Lung (tissue), 11 donors: ENCODE measurements at regions not wholly inside any gene's neighbourhood (a gene's known extent, or its start where the extent isn't known, plus 50 kb on each side); places are given as distances from the start of the nearest gene placed in this dataset.
"Not testable (repeated sequence)": the region's sequence is repeated elsewhere in the genome, so short reads cannot be mapped to it uniquely, and the experiment has no call there.

Experiments used
- ATAC-seq: fragments of 200-7000 bp; cut with Tn5 transposase; one replicate; pipeline ENCODE4 v1.9.1; 2020; ENCODE audit warnings: moderate number of reproducible peaks; ENCODE audit not compliant: insufficient read depth, low FRiP score
- DNase-seq, 3 donors: peaks; one replicate each; pipeline ENCODE4 v3.0.0-alpha.2; 2013 to 2017
- H3K27ac ChIP-seq, 2 donors: one replicate each; pipeline ENCODE4 v1.5.1; 2013; ENCODE audit warnings: mild to moderate bottlenecking in 2 of 2, moderate library complexity in 2 of 2, control low read depth in 1 of 2, inconsistent platforms in 1 of 2, low read depth in 1 of 2, low read length in 1 of 2
- H3K27me3 ChIP-seq, 3 donors: one replicate each; pipeline ENCODE4 v1.5.1; 2013; ENCODE audit warnings: low read length in 2 of 3; ENCODE audit not compliant: control insufficient read depth in 3 of 3, insufficient read depth in 3 of 3
- H3K36me3 ChIP-seq, 4 donors: one replicate each; pipeline ENCODE4 v1.5.1; 2013; ENCODE audit warnings: low read length in 4 of 4, mild to moderate bottlenecking in 1 of 4, moderate library complexity in 1 of 4; ENCODE audit not compliant: control insufficient read depth in 4 of 4, insufficient read depth in 4 of 4
- H3K4me1 ChIP-seq, 5 donors: one replicate each; pipeline ENCODE4 v1.5.1; 2013; ENCODE audit warnings: low read length in 5 of 5, mild to moderate bottlenecking in 2 of 5, moderate library complexity in 1 of 5; ENCODE audit not compliant: control insufficient read depth in 5 of 5, insufficient read depth in 5 of 5
- H3K4me3 ChIP-seq: one replicate; pipeline ENCODE4 v1.5.1; 2013; ENCODE audit warnings: mild to moderate bottlenecking, control low read depth, moderate library complexity
- H3K9ac ChIP-seq, 2 donors: one replicate each; pipeline ENCODE4 v1.5.1; 2013; ENCODE audit warnings: low read length in 2 of 2, control low read depth in 1 of 2; ENCODE audit not compliant: insufficient read depth in 1 of 2
- H3K9me3 ChIP-seq, 4 donors: one replicate each; pipeline ENCODE4 v1.5.1; 2013; ENCODE audit warnings: low read length in 3 of 4, mild to moderate bottlenecking in 1 of 4, moderate library complexity in 1 of 4; ENCODE audit not compliant: control insufficient read depth in 4 of 4, insufficient read depth in 3 of 4
- CTCF ChIP-seq: IDR thresholded peaks from 2 replicates; pipeline ENCODE4 v1.5.1; 2012; ENCODE audit warnings: mild to moderate bottlenecking; ENCODE audit errors: control extremely low read depth, extremely low read depth
- WGBS, 2 donors: extraction: QIAGEN DNeasy Blood & Tissue Kit; methylation state at CpG; one replicate each; pipeline ENCODE4 v1.1.7; 2013; 5-methylcytosine and 5-hydroxymethylcytosine counted together
- donor health status: control.
- donor health status: control.
- donor health status: Bipolar disorder and iron deficiency.
- donor health status: healthy.
- donor health status: DM: yes; HTN: yes; CAD: no.

DNA sequence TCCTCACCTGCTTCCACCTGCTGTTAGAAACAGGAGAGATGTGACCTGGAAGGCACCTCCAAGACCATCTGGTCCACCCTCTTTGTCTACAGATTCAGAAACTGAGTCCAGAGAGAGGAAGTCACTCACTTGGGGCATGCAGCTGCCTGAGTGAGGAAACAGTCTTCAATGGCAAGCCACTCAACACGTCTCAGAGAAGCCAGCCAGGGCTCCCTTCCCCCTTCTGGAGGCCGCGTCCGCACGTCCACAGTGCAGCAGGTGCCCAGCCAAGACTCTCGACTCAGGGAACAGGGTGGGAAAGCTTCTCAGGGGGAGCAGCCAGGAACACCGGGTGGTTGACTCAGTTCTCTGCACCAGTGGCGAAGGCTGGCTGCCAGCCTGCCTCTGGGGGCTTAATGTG lies 201.7 kb downstream of the BCL11A start:
- DNase-seq (peak in 1 of 3 donors; percentile 50), ATAC-seq (no peak)
- no peak for TF ChIP-seq CTCF

DNA sequence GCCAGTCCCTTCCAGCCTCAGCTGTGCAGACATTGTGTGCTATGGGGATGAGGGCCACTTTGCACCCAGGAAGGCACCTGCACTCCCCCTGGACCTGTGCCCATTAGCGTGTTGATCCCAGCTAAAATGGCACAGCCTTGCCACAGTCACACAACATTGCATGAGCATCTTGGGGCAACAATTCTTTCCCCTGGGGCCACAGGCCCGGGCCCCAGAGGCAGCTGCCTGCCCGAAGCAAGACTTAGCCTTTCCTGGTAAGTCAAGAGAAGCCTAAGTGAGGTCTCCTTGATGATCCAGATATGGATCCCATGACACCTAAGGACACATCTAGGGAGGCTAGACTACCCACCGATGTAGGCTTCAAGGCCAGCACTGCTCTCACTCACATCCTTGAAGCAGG lies 202.1 kb downstream of the BCL11A start:
- ATAC-seq (no peak), DNase-seq (no peak)
- Histone ChIP-seq H3K4me1 (peaks cover 0 to 8% (median 0%) of the 10 kb centered on the region in 5 donors), H3K9ac (no peak overlapping the region), H3K4me3 (no peak overlapping the region), H3K27ac (no peak overlapping the region), H3K9me3 (peaks cover 0 to 3% (median 0%) of the 10 kb centered on the region in 4 donors), H3K36me3 (no peaks in the 10 kb centered on the region), H3K27me3 (no peaks in the 10 kb centered on the region)
- WGBS, 2 donors = 91 to 96% methylated on average over 4 of the region's 4 CpGs
- no peak for TF ChIP-seq CTCF

More for the DNA sequence above, 201.7 kb downstream of the BCL11A start:
- Histone ChIP-seq H3K4me3 (no peak overlapping the region), H3K4me1 (peaks cover 0 to 8% (median 0%) of the 10 kb centered on the region in 5 donors), H3K27me3 (no peaks in the 10 kb centered on the region), H3K27ac (no peak overlapping the region), H3K9me3 (peaks cover 0 to 3% (median 0%) of the 10 kb centered on the region in 4 donors), H3K9ac (no peak overlapping the region), H3K36me3 (no peaks in the 10 kb centered on the region)
- WGBS, 2 donors = 55 to 57% methylated on average over 8 of the region's 8 CpGs

DNA sequence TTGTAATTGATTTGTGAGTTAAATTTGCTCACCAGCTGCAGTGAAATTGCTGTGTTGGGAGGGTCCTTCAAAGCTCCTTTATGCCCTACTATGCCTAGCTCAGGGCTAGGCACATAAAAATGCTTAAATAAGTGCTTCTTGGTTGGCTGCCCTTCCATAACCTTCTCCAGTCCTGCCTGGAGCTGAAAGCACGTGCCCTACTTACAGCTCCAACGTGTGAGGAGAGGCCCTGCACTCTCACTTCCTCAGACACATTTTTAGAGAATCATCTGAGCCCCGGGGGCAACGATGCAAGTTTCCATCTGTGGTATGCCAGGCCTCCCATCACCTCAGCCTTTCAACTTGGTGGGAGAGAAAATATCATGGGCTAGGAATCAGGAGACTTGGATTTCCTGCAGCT lies 202.7 kb downstream of the BCL11A start:
- peaks cover 0 to 8% (median 0%) of the 10 kb centered on the region in 5 donors for H3K4me1 ChIP-seq
- no peak for TF ChIP-seq CTCF
- H3K9ac ChIP-seq = no peak overlapping the region
- no peaks in the 10 kb centered on the region for H3K36me3 ChIP-seq
- 45 to 48% methylated on average over 4 of the region's 4 CpGs for WGBS, 2 donors
- H3K27me3 ChIP-seq = no peaks in the 10 kb centered on the region
- ATAC-seq (no peak), DNase-seq (no peak)
- H3K4me3 ChIP-seq = no peak overlapping the region
- H3K27ac ChIP-seq = no peak overlapping the region
- peaks cover 0 to 3% (median 0%) of the 10 kb centered on the region in 4 donors for H3K9me3 ChIP-seq

GRCh38 chr2:60347781-60348180 lies 205.7 kb downstream of the BCL11A start:
- no peak overlapping the region for H3K4me3 ChIP-seq
- H3K36me3 ChIP-seq = no peaks in the 10 kb centered on the region
- no peak overlapping the region for H3K27ac ChIP-seq
- DNase-seq (no peak), ATAC-seq (no peak)
- peaks cover 0 to under 1% (median 0%) of the 10 kb centered on the region in 5 donors for H3K4me1 ChIP-seq
- H3K9me3 ChIP-seq = peaks cover 0 to 3% (median 0%) of the 10 kb centered on the region in 4 donors
- TF ChIP-seq CTCF = no peak
- H3K27me3 ChIP-seq = no peaks in the 10 kb centered on the region
- WGBS, 2 donors = 85 to 91% methylated on average over 5 of the region's 5 CpGs
- no peak overlapping the region for H3K9ac ChIP-seq

GRCh38 chr2:60342491-60342890 lies 211.0 kb downstream of the BCL11A start:
- not testable (repeated sequence) for H3K9me3 ChIP-seq, H3K27me3 ChIP-seq, H3K4me1 ChIP-seq, ATAC-seq, H3K27ac ChIP-seq, H3K4me3 ChIP-seq, DNase-seq, H3K9ac ChIP-seq, H3K36me3 ChIP-seq
- WGBS, 2 donors = 97 to 99% methylated on average over 4 of the region's 4 CpGs
